Fibroblast of lung (primary cell): ENCODE measurements at regions not wholly inside any gene's neighbourhood (a gene's known extent, or its start where the extent isn't known, plus 50 kb on each side); places are given as distances from the start of the nearest gene placed in this dataset.
"Not testable (repeated sequence)": the region's sequence is repeated elsewhere in the genome, so short reads cannot be mapped to it uniquely, and the experiment has no call there.

Source experiments
- CTCF ChIP-seq, 2 donors: IDR thresholded peaks in 1 of 2; conservative IDR thresholded peaks in 1 of 2; 1 replicate in 1 of 2; 2 replicates in 1 of 2; pipeline ENCODE4 v1.5.1; 2011 to 2012; ENCODE audit warnings: low read length in 2 of 2, control low read depth in 1 of 2, inconsistent platforms in 1 of 2, low read depth in 1 of 2, mild to moderate bottlenecking in 1 of 2
- EZH2 ChIP-seq: IDR thresholded peaks from 2 replicates; pipeline ENCODE4 v1.5.1; 2012; ENCODE audit warnings: low read length, control low read depth, mild to moderate bottlenecking; ENCODE audit errors: missing control alignments

GRCh38 chr7:42718466-42718865, 193.4 kb downstream of the C7orf25 start:
- not testable (repeated sequence) for TF ChIP-seq CTCF (conservative IDR thresholded peaks at IDR 0.05 in 1 of 2, IDR thresholded peaks at IDR 0.05 in 1 of 2; ENCODE audit: low read depth in 1 of 2, low read length in 2 of 2); EZH2
